Keratinocyte (primary cell): ENCODE measurements at regions not wholly inside any gene's neighbourhood (a gene's known extent, or its start where the extent isn't known, plus 50 kb on each side); places are given as distances from the start of the nearest gene placed in this dataset.

Source experiments
- DNase-seq: peaks from one replicate; pipeline ENCODE4 v3.0.0-alpha.2; 2011; ENCODE audit warnings: low read depth, missing footprints, low spot score
- FAIRE-seq: peaks from 2 replicates; lab custom pipeline; 2011; peaks lifted over from hg19 to GRCh38; lab: Jason Lieb, UNC
- H2AFZ ChIP-seq: 2 replicates; pipeline ENCODE4 v1.6.0; 2012; ENCODE audit warnings: low read length, control low read depth, inconsistent platforms; ENCODE audit not compliant: control insufficient read depth
- H3K27ac ChIP-seq: 2 replicates; pipeline ENCODE4 v1.5.1; 2011; ENCODE audit warnings: low read length; ENCODE audit not compliant: control insufficient read depth, insufficient read depth
- H3K27me3 ChIP-seq: 3 replicates; pipeline ENCODE4 v1.6.0; 2011; ENCODE audit warnings: low read length; ENCODE audit not compliant: control insufficient read depth, insufficient read depth; ENCODE audit errors: extremely low read depth
- H3K36me3 ChIP-seq, 2 experiments: 2 replicates in 1 of 2; 3 replicates in 1 of 2; pipeline ENCODE4 v1.5.1; 2011; ENCODE audit warnings: low read length in 2 of 2, mild to moderate bottlenecking in 1 of 2; ENCODE audit not compliant: control insufficient read depth in 2 of 2, insufficient read depth in 2 of 2; ENCODE audit errors: extremely low read depth in 1 of 2
- H3K4me1 ChIP-seq: 3 replicates; pipeline ENCODE4 v1.5.1; 2011; ENCODE audit warnings: low read length; ENCODE audit not compliant: control insufficient read depth, insufficient read depth; ENCODE audit errors: extremely low read depth
- H3K4me2 ChIP-seq: 3 replicates; pipeline ENCODE4 v1.6.0; 2011; ENCODE audit warnings: low read depth, low read length; ENCODE audit not compliant: control insufficient read depth, insufficient read depth; ENCODE audit errors: extremely low read depth
- H3K4me3 ChIP-seq, 3 experiments: fragments of 200-600 bp in 1 of 3; sonication (generic) in 1 of 3; 2 replicates in 2 of 3; 3 replicates in 1 of 3; pipeline ENCODE4 v1.5.1; 2011 to 2016; ENCODE audit warnings: low read length in 3 of 3, mild to moderate bottlenecking in 3 of 3, control low read depth in 2 of 3, inconsistent platforms in 1 of 3, low read depth in 1 of 3, mixed read lengths in 1 of 3, mixed run types in 1 of 3, moderate library complexity in 1 of 3; ENCODE audit not compliant: control insufficient read depth in 2 of 3, insufficient read depth in 2 of 3; ENCODE audit errors: extremely low read depth in 1 of 3
- H3K79me2 ChIP-seq: 2 replicates; pipeline ENCODE4 v1.6.0; 2012; ENCODE audit warnings: low read length; ENCODE audit not compliant: control insufficient read depth, insufficient read depth
- H3K9ac ChIP-seq: 3 replicates; pipeline ENCODE4 v1.6.0; 2011; ENCODE audit warnings: low read length; ENCODE audit not compliant: control insufficient read depth, insufficient read depth; ENCODE audit errors: extremely low read depth
- H3K9me1 ChIP-seq: 3 replicates; pipeline ENCODE4 v1.6.0; 2011; ENCODE audit warnings: low read length; ENCODE audit not compliant: control insufficient read depth, insufficient read depth; ENCODE audit errors: extremely low read depth
- H3K9me3 ChIP-seq: 2 replicates; pipeline ENCODE4 v1.5.1; 2012; ENCODE audit warnings: low read depth, low read length; ENCODE audit not compliant: control insufficient read depth
- H4K20me1 ChIP-seq: 3 replicates; pipeline ENCODE4 v1.6.0; 2011; ENCODE audit warnings: low read length; ENCODE audit not compliant: control insufficient read depth, insufficient read depth; ENCODE audit errors: extremely low read depth
- CTCF ChIP-seq, 3 experiments: IDR thresholded peaks in 1 of 3; conservative IDR thresholded peaks in 1 of 3; optimal IDR thresholded peaks in 1 of 3; 2 replicates in 2 of 3; 3 replicates in 1 of 3; pipeline versions ENCODE3 to v1.5.1; 2011; ENCODE audit warnings: low read length in 3 of 3, mild to moderate bottlenecking in 3 of 3, moderate library complexity in 2 of 3, control low read depth in 1 of 3, inconsistent platforms in 1 of 3; ENCODE audit not compliant: insufficient read depth in 2 of 3; ENCODE audit errors: extremely low read depth in 1 of 3
- EZH2 ChIP-seq: IDR thresholded peaks from one replicate; pipeline ENCODE4 v1.6.1; 2012; ENCODE audit warnings: inconsistent platforms, mild to moderate bottlenecking, low read length, moderate library complexity
- dilution Hi-C: fragments of 300-500 bp; cut with MboI; formaldehyde crosslinking; loops from one replicate; pipeline ENCODE4 v1.7.0; 2020; ENCODE audit warnings: low sequenced_read_pairs; ENCODE audit not compliant: extremely low pct_ligation_motif_present

- H3K27ac ChIP-seq: no peak overlapping the region
- no peak for DNase-seq
- dilution Hi-C loops: no loop called here
- no peaks in the 10 kb centered on the region for H3K9me3 ChIP-seq
- no peaks in the 10 kb centered on the region for H4K20me1 ChIP-seq
- H3K79me2 ChIP-seq: no peaks in the 10 kb centered on the region
- no peaks in the 10 kb centered on the region for H3K36me3 ChIP-seq
- no peak overlapping the region for H3K9ac ChIP-seq
- no peak for FAIRE-seq
- H3K4me3 ChIP-seq: no peak overlapping the region
- no peaks in the 10 kb centered on the region for H3K4me1 ChIP-seq
- TF ChIP-seq CTCF (optimal IDR thresholded peaks at IDR 0.05 in 1 of 3, IDR thresholded peaks at IDR 0.05 in 1 of 3, conservative IDR thresholded peaks at IDR 0.05 in 1 of 3; ENCODE audit: extremely low read depth in 1 of 3, insufficient read depth in 2 of 3, low read length in 3 of 3): no peak
- no peak for TF ChIP-seq EZH2
- H3K27me3 ChIP-seq: no peaks in the 10 kb centered on the region
- no peaks in the 10 kb centered on the region for H3K9me1 ChIP-seq
- H2AFZ ChIP-seq: no peak overlapping the region
- no peak overlapping the region for H3K4me2 ChIP-seq
These were observed 65.6 kb downstream of the TEX35 start for GRCh38 chr1:178578541-178578940.

GRCh38 chr1:178579095-178579494 lies 66.2 kb downstream of the TEX35 start:
- no peaks in the 10 kb centered on the region for H4K20me1 ChIP-seq
- H3K9me1 ChIP-seq: no peaks in the 10 kb centered on the region
- no peaks in the 10 kb centered on the region for H3K79me2 ChIP-seq
- no peaks in the 10 kb centered on the region for H3K27me3 ChIP-seq
- H3K27ac ChIP-seq: no peak overlapping the region
- no peak for FAIRE-seq
- TF ChIP-seq EZH2 (no peak), CTCF (optimal IDR thresholded peaks at IDR 0.05 in 1 of 3, IDR thresholded peaks at IDR 0.05 in 1 of 3, conservative IDR thresholded peaks at IDR 0.05 in 1 of 3; ENCODE audit: extremely low read depth in 1 of 3, insufficient read depth in 2 of 3, low read length in 3 of 3) (no peak)
- H3K4me1 ChIP-seq: no peaks in the 10 kb centered on the region
- H3K9me3 ChIP-seq: no peaks in the 10 kb centered on the region
- H3K36me3 ChIP-seq: no peaks in the 10 kb centered on the region
- H3K4me2 ChIP-seq: no peak overlapping the region
- H2AFZ ChIP-seq: no peak overlapping the region
- H3K4me3 ChIP-seq: no peak overlapping the region
- no peak overlapping the region for H3K9ac ChIP-seq
- dilution Hi-C loops: no loop called here
- DNase-seq: no peak
